ENCODE measurements at regions not wholly inside any gene's neighbourhood (a gene's known extent, or its start where the extent isn't known, plus 50 kb on each side); places are given as distances from the start of the nearest gene placed in this dataset.

- intact Hi-C loops (cut with DNase I): no loop called here
Measured at GRCh38 chr11:131235328-131236298, 134.8 kb upstream of the NTM start.

GRCh38 chr11:131240421-131240820 is 130.0 kb upstream of the NTM start:
- 69 to 73% methylated on average over 7 of the region's 7 CpGs for WGBS, 2 donors
- no peak overlapping the region for H3K27ac ChIP-seq

More at GRCh38 chr11:131235328-131236298, 134.8 kb upstream of the NTM start:
- H3K27ac ChIP-seq: no peak overlapping the region
- H3K4me1 ChIP-seq: no peaks in the 10 kb centered on the region
- no peaks in the 10 kb centered on the region for H3K9me3 ChIP-seq
- H3K36me3 ChIP-seq: no peaks in the 10 kb centered on the region
- TF ChIP-seq POLR2A (IDR thresholded peaks at IDR 0.05) (no peak), CTCF (IDR thresholded peaks at IDR 0.05) (no peak)
- no peak for DNase-seq
- WGBS, 2 donors: 74 to 78% methylated on average over 19 to 20 of the region's 20 CpGs
- no peak overlapping the region for H3K4me3 ChIP-seq (replicated peaks in 1 of 3)
- H3K27me3 ChIP-seq: no peaks in the 10 kb centered on the region

GRCh38 chr11:131242476-131243000 is 127.9 kb upstream of the NTM start:
- Histone ChIP-seq H3K4me3 (replicated peaks in 1 of 3) (no peak overlapping the region), H3K36me3 (no peaks in the 10 kb centered on the region), H3K4me1 (no peaks in the 10 kb centered on the region), H3K27me3 (no peaks in the 10 kb centered on the region), H3K9me3 (no peaks in the 10 kb centered on the region), H3K27ac (no peak overlapping the region)
- WGBS, 2 donors: 71 to 100% methylated on average over 1 of the region's 1 CpG
- intact Hi-C loops (cut with DNase I): no loop called here
- no peak for DNase-seq
- TF ChIP-seq CTCF (IDR thresholded peaks at IDR 0.05) (no peak), POLR2A (IDR thresholded peaks at IDR 0.05) (no peak)

More at GRCh38 chr11:131240421-131240820, 130.0 kb upstream of the NTM start:
- no peak overlapping the region for H3K4me3 ChIP-seq (replicated peaks in 1 of 3)
- TF ChIP-seq POLR2A (IDR thresholded peaks at IDR 0.05): no peak
- no peak for TF ChIP-seq CTCF (IDR thresholded peaks at IDR 0.05)
- no peak for DNase-seq
- H3K9me3 ChIP-seq: no peaks in the 10 kb centered on the region
- intact Hi-C loops (cut with DNase I): no loop called here
- H3K36me3 ChIP-seq: no peaks in the 10 kb centered on the region
- H3K4me1 ChIP-seq: no peaks in the 10 kb centered on the region
- no peaks in the 10 kb centered on the region for H3K27me3 ChIP-seq

GRCh38 chr11:131246156-131246555 is 124.3 kb upstream of the NTM start:
- TF ChIP-seq POLR2A (IDR thresholded peaks at IDR 0.05) (no peak), CTCF (IDR thresholded peaks at IDR 0.05) (no peak)
- Histone ChIP-seq H3K4me1 (peaks cover 9 to 10% of the 10 kb centered on the region in 2 donors), H3K36me3 (no peaks in the 10 kb centered on the region), H3K9me3 (no peaks in the 10 kb centered on the region), H3K4me3 (replicated peaks in 1 of 3) (no peak overlapping the region), H3K27me3 (no peaks in the 10 kb centered on the region), H3K27ac (no peak overlapping the region)
- DNase-seq: no peak
- intact Hi-C loops (cut with DNase I): no loop called here
- 40 to 48% methylated on average over 3 of the region's 3 CpGs for WGBS, 2 donors

- 24% methylated on average over 15 of the region's 15 CpGs for WGBS, 2 donors
- H3K4me1 ChIP-seq: peaks cover 9 to 10% of the 10 kb centered on the region in 2 donors
- peak; percentile 56 to 72 for DNase-seq
- no peak overlapping the region for H3K4me3 ChIP-seq (replicated peaks in 1 of 3)
- peak in 5 of 6 experiments; percentile 19 to 62 (median 54) for TF ChIP-seq CTCF (IDR thresholded peaks at IDR 0.05)
- no peak for TF ChIP-seq POLR2A (IDR thresholded peaks at IDR 0.05)
- no peaks in the 10 kb centered on the region for H3K27me3 ChIP-seq
- no peaks in the 10 kb centered on the region for H3K9me3 ChIP-seq
- H3K36me3 ChIP-seq: no peaks in the 10 kb centered on the region
- intact Hi-C loops (cut with DNase I): no loop called here
- H3K27ac ChIP-seq: no peak overlapping the region
Measured at GRCh38 chr11:131246663-131247062, 123.8 kb upstream of the NTM start.

All from thyroid gland (tissue), 4 donors.